IPS-15b (cell line): ENCODE measurements at regions not wholly inside any gene's neighbourhood (a gene's known extent, or its start where the extent isn't known, plus 50 kb on each side); places are given as distances from the start of the nearest gene placed in this dataset.

Source experiments
- H3K27me3 ChIP-seq: one replicate; pipeline ENCODE4 v1.6.1; 2013; ENCODE audit warnings: low read length; ENCODE audit not compliant: control insufficient read depth, insufficient read depth
- H3K36me3 ChIP-seq: one replicate; pipeline ENCODE4 v1.6.1; 2013; ENCODE audit warnings: low read length; ENCODE audit not compliant: control insufficient read depth, insufficient read depth
- H3K4me1 ChIP-seq: one replicate; pipeline ENCODE4 v1.6.1; 2013; ENCODE audit warnings: mild to moderate bottlenecking, low read length; ENCODE audit not compliant: control insufficient read depth, insufficient read depth
- H3K4me3 ChIP-seq: one replicate; pipeline ENCODE4 v1.5.1; 2013; ENCODE audit warnings: low read depth, low read length
- H3K9ac ChIP-seq: one replicate; pipeline ENCODE4 v1.6.1; 2013; ENCODE audit warnings: low read depth, mild to moderate bottlenecking, low read length
- H3K9me3 ChIP-seq: one replicate; pipeline ENCODE4 v1.6.1; 2013; ENCODE audit warnings: mild to moderate bottlenecking, low read length; ENCODE audit not compliant: control insufficient read depth, insufficient read depth

GRCh38 chrX:9149501-9150245 is 115.7 kb upstream of the FAM9B start:
- Histone ChIP-seq H3K4me1 (peaks cover 12% of the 10 kb centered on the region), H3K27me3 (no peaks in the 10 kb centered on the region), H3K4me3 (no peak overlapping the region), H3K9ac (no peak overlapping the region), H3K9me3 (peaks cover 7% of the 10 kb centered on the region), H3K36me3 (no peaks in the 10 kb centered on the region)

- peaks cover 7% of the 10 kb centered on the region for H3K9me3 ChIP-seq
- H3K27me3 ChIP-seq: no peaks in the 10 kb centered on the region
- H3K36me3 ChIP-seq: no peaks in the 10 kb centered on the region
- H3K4me3 ChIP-seq: no peak overlapping the region
- no peak overlapping the region for H3K9ac ChIP-seq
- peaks cover 12% of the 10 kb centered on the region for H3K4me1 ChIP-seq
Observed at GRCh38 chrX:9151772-9152307, 117.9 kb upstream of the FAM9B start.

GRCh38 chrX:9153300-9153699 is 119.4 kb upstream of the FAM9B start:
- no peaks in the 10 kb centered on the region for H3K27me3 ChIP-seq
- H3K36me3 ChIP-seq: no peaks in the 10 kb centered on the region
- no peak overlapping the region for H3K9ac ChIP-seq
- H3K4me3 ChIP-seq: no peak overlapping the region
- H3K9me3 ChIP-seq: peaks cover 7% of the 10 kb centered on the region
- H3K4me1 ChIP-seq: peaks cover 7% of the 10 kb centered on the region

GRCh38 chrX:9158611-9159010 is 124.7 kb upstream of the FAM9B start:
- H3K9me3 ChIP-seq: no peaks in the 10 kb centered on the region
- no peak overlapping the region for H3K4me3 ChIP-seq
- H3K4me1 ChIP-seq: no peaks in the 10 kb centered on the region
- H3K9ac ChIP-seq: no peak overlapping the region
- H3K36me3 ChIP-seq: no peaks in the 10 kb centered on the region
- H3K27me3 ChIP-seq: no peaks in the 10 kb centered on the region

GRCh38 chrX:9160698-9161329 is 126.9 kb upstream of the FAM9B start:
- H3K36me3 ChIP-seq: no peaks in the 10 kb centered on the region
- H3K9me3 ChIP-seq: no peaks in the 10 kb centered on the region
- H3K9ac ChIP-seq: no peak overlapping the region
- no peaks in the 10 kb centered on the region for H3K4me1 ChIP-seq
- no peak overlapping the region for H3K4me3 ChIP-seq
- no peaks in the 10 kb centered on the region for H3K27me3 ChIP-seq

GRCh38 chrX:9162698-9163097 is 128.8 kb upstream of the FAM9B start:
- H3K4me1 ChIP-seq: no peaks in the 10 kb centered on the region
- H3K9me3 ChIP-seq: no peaks in the 10 kb centered on the region
- H3K36me3 ChIP-seq: no peaks in the 10 kb centered on the region
- no peak overlapping the region for H3K9ac ChIP-seq
- H3K4me3 ChIP-seq: no peak overlapping the region
- no peaks in the 10 kb centered on the region for H3K27me3 ChIP-seq

- H3K9me3 ChIP-seq: no peaks in the 10 kb centered on the region
- no peaks in the 10 kb centered on the region for H3K36me3 ChIP-seq
- H3K9ac ChIP-seq: no peak overlapping the region
- no peak overlapping the region for H3K4me3 ChIP-seq
- H3K27me3 ChIP-seq: no peaks in the 10 kb centered on the region
- no peaks in the 10 kb centered on the region for H3K4me1 ChIP-seq
Observed at GRCh38 chrX:9163214-9163709, 129.3 kb upstream of the FAM9B start.

GRCh38 chrX:9164086-9164485 is 130.2 kb upstream of the FAM9B start:
- Histone ChIP-seq H3K27me3 (no peaks in the 10 kb centered on the region), H3K4me1 (no peaks in the 10 kb centered on the region), H3K9me3 (no peaks in the 10 kb centered on the region), H3K9ac (no peak overlapping the region), H3K4me3 (no peak overlapping the region), H3K36me3 (no peaks in the 10 kb centered on the region)

GRCh38 chrX:9164533-9165426 is 130.9 kb upstream of the FAM9B start:
- Histone ChIP-seq H3K4me1 (no peaks in the 10 kb centered on the region), H3K9me3 (no peaks in the 10 kb centered on the region), H3K4me3 (no peak overlapping the region), H3K9ac (no peak overlapping the region), H3K36me3 (no peaks in the 10 kb centered on the region), H3K27me3 (no peaks in the 10 kb centered on the region)

GRCh38 chrX:9166584-9166944 is 132.6 kb upstream of the FAM9B start:
- no peaks in the 10 kb centered on the region for H3K36me3 ChIP-seq
- no peak overlapping the region for H3K9ac ChIP-seq
- no peak overlapping the region for H3K4me3 ChIP-seq
- no peaks in the 10 kb centered on the region for H3K4me1 ChIP-seq
- H3K9me3 ChIP-seq: no peaks in the 10 kb centered on the region
- no peaks in the 10 kb centered on the region for H3K27me3 ChIP-seq

- Histone ChIP-seq H3K4me1 (no peaks in the 10 kb centered on the region), H3K4me3 (no peak overlapping the region), H3K36me3 (no peaks in the 10 kb centered on the region), H3K27me3 (no peaks in the 10 kb centered on the region), H3K9me3 (no peaks in the 10 kb centered on the region), H3K9ac (no peak overlapping the region)
Observed at GRCh38 chrX:9171841-9172463, 138.0 kb upstream of the FAM9B start.
